Urothelium cell line (cell line): ENCODE measurements at regions not wholly inside any gene's neighbourhood (a gene's known extent, or its start where the extent isn't known, plus 50 kb on each side); places are given as distances from the start of the nearest gene placed in this dataset.
"Not testable (repeated sequence)": the region's sequence is repeated elsewhere in the genome, so short reads cannot be mapped to it uniquely, and the experiment has no call there.

Experiments
- DNase-seq: peaks from one replicate; pipeline ENCODE4 v3.0.0; 2011; ENCODE audit warnings: low spot score, mixed read lengths
- FAIRE-seq: peaks from 2 replicates; lab custom pipeline; 2011; peaks lifted over from hg19 to GRCh38; lab: Jason Lieb, UNC

GRCh38 chr9:34796924-34797323 is 87.0 kb upstream of the CCL21 start:
- FAIRE-seq (no peak), DNase-seq (no peak)

- FAIRE-seq: no peak
- DNase-seq: no peak
These were observed 83.5 kb upstream of the CCL21 start for GRCh38 chr9:34793428-34793827.

- no peak for DNase-seq
- no peak for FAIRE-seq
These were observed 74.1 kb upstream of the CCL21 start for GRCh38 chr9:34783951-34784487.

- DNase-seq (no peak), FAIRE-seq (no peak)
These were observed 72.4 kb upstream of the CCL21 start for GRCh38 chr9:34782372-34782771.

GRCh38 chr9:34777666-34778065 is 67.7 kb upstream of the CCL21 start:
- no peak for FAIRE-seq
- DNase-seq: no peak

GRCh38 chr9:34773955-34774354 is 64.0 kb upstream of the CCL21 start:
- FAIRE-seq (no peak), DNase-seq (no peak)

- FAIRE-seq (no peak), DNase-seq (no peak)
These were observed 63.5 kb upstream of the CCL21 start for GRCh38 chr9:34773306-34773910.

- FAIRE-seq: no peak
- no peak for DNase-seq
These were observed 61.1 kb upstream of the CCL21 start for GRCh38 chr9:34771007-34771406.

GRCh38 chr9:34767087-34767486 is 57.2 kb upstream of the CCL21 start:
- DNase-seq, FAIRE-seq: not testable (repeated sequence)

- DNase-seq: peak; percentile 79
- FAIRE-seq: not testable (repeated sequence)
These were observed 50.5 kb upstream of the CCL21 start for GRCh38 chr9:34760196-34761040.
